Occipital lobe (tissue), 1 donor: ENCODE measurements at regions not wholly inside any gene's neighbourhood (a gene's known extent, or its start where the extent isn't known, plus 50 kb on each side); places are given as distances from the start of the nearest gene placed in this dataset.
A peak's percentile ranks its signal among the peaks of the same experiment; 100 is the strongest.

Experiments used
- DNase-seq: peaks from one replicate; lab custom pipeline; 2025; lab: John Stamatoyannopoulos, UW

DNA sequence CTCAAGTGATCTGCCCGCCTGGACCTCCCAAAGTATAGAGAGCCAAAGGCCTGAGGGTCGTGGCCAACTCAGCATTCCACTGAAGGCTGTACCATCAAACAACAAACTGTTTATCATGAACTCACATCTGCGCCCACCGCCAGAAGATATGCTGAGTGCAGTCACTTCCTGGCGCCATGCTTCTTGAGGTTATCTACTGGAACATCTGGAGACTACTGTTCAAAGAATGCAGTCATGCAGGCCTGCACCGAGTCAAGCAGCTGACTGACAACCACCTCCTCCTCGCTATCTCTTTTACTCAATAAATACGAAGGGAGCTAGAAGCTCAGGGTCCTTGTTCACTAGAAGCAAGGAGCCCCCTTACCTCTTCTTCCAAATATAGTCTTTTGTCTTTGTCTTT, 473.9 kb upstream of the EEF2KMT start:
- no peak for DNase-seq

DNA sequence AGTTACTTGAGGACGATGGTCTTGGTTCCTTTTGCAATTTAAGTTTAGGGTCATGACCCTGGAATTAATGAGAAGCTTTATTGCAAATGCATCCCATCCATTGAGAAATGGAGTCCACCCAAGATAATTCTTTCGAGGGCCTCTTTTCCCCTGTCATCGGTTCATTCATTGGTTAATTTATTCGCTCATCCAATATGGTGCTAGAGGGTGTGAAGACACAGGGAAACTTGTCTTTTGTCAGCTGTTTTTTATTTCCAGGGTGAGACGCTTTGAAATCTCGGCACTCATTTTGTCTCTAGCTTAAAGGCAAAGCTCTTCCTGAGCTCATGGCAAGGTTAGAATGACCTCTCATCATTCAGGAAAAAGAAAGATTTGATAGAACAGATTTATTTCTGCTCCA, 464.2 kb upstream of the EEF2KMT start:
- no peak for DNase-seq

DNA sequence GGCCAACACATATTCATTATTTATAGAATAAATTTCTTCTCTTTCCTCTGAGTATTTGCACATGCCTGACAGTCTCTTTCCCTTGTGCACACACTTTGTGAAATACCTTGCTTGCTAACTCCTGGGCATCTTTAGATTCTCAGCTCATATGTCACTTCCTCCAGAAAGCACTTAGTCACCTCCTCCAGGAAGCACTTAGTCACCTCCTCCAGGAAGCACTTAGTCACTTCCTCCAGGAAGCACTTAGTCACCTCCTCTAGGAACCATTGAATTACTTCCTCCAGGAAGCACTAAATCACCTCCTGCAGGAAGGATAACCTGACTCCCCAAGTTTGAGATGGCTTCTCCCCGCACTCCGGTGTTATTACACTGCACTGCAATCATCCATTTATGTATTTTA, 462.5 kb upstream of the EEF2KMT start:
- DNase-seq, result no peak

DNA sequence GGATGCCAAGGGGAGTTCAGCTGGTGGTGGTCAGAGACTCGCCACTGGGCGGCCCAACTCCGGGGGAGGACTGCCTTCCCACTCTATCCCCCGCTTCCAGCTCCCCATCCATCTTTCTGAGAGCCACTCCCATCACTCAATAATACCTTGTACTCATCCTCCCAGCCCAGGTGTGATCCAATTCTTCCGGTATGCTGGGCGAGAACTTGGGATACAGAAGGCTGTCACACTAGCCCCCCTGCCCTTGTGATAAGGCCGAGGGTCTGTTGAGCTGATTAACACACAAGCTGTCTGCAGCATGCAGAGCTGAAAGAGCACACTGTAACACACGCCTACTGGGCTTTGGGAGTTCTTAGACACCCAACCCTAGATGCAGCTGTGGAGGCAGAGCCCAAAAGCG, 460.4 kb upstream of the EEF2KMT start:
- no peak for DNase-seq

DNA sequence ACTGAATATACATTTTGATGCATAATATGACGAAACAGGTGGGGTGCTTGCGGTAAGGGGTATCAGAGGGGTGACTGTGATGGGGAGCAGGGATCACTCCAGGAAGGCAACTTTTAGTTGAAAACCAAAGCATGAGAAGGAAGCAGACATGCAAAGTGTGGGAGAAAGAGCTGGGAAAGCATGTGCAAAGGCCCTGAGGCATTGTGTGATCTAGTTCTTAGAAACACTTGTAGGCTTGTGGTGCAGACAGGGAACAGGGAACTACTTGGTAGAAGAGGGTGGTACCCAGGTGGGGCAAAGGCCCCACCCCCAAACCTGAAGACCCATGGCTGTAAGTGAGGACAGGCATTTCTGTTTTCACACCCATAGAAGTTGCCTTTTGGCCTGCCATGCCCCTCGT, 459.9 kb upstream of the EEF2KMT start:
- DNase-seq, result no peak

DNA sequence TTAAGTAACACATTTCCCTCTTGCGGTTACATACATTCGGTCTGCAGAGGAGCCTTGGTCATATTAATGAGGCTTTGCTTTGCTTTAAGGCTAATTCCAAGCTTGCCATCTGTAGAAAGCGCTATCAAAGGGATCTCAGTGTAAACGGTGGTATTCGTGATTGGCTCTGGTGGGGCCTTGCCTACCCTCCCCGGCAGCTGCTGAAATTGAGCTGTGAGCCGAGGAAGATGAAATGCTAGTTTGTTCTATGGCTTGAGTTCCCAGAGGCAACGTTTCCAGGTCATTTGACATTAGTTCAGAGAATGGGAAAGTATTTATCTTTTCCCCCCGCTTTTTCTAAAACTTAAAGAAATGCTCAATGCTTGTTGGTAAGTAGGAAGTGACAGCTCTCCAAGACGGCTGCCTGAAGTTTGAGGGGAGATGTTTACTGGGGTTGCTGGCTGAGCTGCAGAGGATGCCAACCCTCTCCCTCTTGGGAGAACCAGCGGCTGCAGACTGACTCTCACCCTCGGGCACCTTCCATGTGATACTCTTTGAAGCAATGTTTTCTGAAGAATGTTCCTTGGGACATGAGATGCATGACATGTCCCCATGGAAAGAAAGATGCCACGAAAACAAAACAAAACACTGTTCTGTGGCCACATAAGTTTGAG, 458.7 kb upstream of the EEF2KMT start:
- no peak for DNase-seq

DNA sequence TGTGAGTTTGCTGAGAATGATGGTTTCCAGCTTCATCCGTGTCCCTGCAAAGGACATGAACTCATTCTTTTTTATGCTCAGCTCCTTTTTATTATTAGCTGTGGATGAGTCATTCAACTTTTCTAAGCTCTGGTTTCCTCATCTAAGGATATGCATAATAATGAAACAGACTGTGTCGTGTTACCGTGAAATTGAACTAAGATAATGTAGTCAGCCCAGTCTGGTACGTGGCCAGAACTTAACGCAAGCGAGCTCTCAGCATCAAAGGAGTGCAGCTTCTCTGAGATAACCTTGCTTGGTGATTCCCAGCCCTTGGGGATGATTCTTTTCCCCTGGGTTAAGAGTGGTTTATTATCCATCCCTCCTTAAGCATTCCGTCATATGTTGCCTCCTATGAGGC, 454.3 kb upstream of the EEF2KMT start:
- DNase-seq, result no peak

DNA sequence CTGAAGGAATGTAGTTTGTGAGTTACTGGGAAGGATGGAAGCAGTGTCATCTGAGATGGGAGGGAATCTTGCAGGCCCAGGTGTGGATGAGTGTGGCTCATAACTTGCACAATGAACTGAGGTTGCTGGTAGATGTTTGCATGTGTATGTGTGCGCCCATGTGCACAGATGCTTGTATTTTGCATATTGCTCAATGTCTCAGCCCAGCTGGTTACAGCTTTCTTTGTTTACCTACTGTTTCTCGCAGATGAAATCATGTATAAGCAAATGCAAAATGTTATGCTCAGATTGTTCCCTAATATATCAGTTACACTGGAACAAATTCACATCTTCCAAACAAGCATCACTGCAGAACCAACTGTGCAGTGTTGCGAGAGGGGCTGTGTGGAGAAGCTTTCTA, 452.2 kb upstream of the EEF2KMT start:
- DNase-seq, result no peak

DNA sequence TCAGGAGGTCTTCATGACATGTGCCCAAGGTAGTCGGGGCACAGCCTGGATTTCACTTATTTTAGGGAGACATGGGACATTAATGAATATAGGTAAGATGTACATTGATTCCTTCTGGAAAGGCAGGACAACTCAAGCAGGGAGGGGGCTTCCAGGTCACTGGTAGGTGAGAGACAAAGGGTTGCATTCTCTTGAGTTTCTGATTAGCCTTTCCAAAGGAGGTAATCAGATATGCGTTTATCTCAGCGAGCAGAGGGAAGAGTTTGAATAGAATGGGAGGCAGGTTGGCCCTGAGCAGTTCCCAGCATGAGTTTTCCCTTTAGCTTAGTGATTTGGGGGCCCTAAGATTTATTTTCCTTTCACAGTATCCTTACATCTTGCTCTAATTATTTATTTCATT, 443.8 kb upstream of the EEF2KMT start:
- DNase-seq, result no peak

DNA sequence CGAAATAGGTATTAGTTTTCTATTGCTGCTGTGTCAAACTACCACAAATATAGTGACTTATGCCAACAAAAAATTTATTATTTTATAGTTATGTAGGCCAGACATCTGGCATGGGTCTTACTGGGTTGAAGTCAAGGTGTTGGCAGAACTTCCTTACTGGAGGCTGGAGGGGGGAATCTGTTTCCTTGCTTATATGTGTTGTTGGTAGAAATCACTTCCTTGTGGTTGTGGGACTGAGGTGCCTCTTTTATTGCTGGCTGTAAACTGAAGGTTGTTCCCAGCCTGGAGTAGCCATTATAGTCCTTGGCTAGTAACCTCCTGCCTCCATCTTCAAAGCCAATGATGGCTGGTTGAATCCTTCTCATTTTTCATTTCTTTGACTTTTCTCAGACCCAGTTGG, 439.8 kb upstream of the EEF2KMT start:
- no peak for DNase-seq

DNA sequence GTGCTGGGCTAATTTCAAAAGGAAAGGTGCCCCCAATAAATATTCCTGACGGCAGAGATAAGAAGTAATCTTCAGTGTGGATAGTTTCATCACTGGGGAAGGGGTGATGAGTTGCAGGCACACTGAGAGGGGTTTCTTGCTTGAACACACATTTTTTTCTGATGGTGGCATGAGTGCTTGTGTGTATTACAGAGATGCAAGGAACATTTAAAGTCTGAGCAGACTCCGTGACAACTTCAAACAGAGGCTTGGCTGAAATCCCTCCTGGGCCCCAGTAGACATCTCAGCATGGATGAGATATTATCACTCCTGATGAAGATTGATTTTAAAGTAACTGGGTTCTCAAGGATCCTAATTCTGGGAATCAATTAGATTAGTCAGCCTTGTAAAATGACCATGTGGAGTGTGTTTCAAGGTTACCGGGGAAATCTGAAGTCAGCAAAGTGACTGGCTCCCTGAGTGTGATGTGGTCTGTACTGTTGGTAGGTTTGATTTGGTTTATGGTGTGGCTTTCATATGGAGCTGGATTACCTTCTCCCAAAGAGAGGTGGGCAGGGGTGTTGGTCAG, 435.8 kb upstream of the EEF2KMT start:
- DNase-seq, result no peak

DNA sequence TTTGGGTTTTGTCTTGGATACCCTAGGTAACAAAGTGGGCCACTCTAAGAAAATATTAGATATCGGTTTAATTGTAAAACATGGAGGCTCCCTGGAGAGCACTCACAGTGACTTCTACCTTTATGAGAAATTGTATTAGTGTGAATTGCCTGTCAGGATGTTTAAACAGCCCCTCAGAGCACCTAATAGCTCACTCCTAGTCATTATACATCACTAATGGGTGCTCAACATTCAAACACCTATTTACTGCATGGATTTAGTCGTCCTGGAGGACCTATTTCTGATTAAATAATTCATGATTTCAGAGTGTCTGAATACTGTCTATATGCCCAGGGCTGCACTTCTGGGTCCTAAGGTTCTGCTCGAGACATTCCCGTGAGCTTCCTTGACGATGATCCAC, 430.2 kb upstream of the EEF2KMT start:
- DNase-seq, result no peak

DNA sequence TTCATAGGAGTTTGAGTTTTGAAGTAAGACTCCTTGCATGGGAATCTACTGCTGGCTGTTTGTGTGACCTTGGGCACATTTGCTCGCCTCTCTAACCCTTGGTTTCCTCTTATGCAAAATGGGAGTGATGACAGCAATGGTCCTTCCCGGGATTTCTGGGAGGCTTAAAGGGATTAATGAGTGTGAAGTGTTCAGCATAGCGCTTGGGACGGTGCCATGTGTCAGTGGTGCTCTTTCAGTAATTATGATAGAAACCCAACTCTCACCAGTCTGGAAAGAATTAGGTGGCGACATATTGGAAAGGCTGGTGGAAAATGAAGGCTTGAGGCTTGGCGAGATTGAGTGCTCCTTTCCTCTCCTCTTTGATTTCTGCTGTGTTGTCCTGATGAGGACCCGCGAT, 429.2 kb upstream of the EEF2KMT start:
- no peak for DNase-seq

DNA sequence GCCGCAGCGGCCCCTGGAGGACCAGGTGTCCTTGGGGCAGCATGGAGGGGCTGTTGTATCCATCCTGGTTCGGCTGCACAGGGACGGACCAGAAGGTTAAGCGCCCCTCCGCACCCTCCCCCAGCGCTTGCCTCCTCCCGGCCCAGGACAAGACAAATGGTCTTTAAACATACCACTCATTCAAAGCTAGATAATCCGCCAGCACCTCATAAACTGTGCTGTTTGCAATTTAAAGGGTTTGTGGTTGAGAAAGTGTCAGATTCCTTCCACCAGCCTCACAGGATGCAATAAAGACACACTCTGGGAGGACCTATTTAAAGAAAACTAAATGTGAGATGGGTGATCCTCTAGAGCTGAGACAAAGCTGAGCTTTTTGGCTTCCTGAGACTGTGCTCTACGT, 426.2 kb upstream of the EEF2KMT start:
- no peak for DNase-seq

DNA sequence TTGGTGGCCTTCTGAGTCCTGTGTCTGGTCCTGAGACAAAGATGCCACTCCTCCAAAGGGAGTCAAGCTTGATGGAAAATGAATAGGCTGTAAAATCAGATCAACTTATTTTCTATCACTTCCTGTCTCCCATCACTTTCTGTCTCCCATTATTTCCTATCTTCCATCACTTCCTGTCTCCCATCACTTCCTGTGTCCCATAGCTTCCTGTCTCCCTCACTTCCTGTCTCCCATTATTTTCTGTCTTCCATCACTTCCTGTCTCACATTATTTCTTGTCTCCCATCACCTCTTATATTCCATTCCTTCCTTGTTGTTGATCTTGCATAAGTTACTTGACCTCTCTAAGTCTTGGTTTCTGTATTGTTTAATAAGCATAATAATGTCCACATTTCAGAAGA, 418.5 kb upstream of the EEF2KMT start:
- DNase-seq, result no peak

DNA sequence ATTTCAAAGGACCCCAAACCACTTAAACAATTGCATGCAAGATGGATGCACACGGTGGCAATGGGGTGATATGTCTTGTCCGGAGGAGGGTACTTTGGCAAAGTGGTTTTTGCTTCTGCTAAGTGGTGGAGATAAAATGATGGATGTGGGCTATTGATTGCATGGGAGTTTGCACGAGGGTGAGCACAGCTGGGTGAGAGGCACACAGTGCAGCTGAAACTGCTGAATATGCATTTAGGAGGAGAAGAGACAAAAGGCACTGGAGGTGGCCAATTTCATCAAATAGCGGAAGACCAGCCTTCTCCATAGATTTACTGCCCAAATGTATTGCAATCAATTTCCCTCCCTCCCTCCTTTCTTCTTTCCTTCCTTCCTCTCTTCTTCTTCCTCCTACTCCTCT, 414.4 kb upstream of the EEF2KMT start:
- no peak for DNase-seq

DNA sequence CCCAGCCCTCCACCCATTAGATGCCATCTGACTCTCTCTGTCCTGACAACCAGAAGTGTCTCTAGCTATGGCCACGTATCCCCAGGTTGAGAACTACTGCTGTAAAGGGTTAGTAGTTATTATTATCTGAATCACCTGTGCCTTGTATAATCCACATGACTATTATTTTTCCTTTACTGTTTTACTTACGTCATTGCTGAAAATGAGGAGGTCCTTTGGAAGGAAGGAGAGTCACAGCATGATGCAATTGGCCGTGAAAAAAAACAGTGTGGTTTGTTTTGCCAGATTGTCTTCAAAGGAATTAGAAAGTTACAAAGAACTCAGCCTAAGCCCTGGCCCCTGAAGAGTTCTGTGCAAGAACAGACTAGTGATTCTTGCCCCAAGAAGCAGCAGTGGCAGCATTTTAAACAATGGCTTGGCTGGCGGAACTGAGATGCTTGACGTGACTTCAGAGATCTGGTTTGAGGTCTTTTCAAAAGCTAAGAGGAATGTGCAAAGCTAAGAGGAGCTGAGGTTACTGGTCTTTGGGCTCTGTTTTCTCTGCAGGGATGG, 413.3 kb upstream of the EEF2KMT start:
- DNase-seq, result no peak

DNA sequence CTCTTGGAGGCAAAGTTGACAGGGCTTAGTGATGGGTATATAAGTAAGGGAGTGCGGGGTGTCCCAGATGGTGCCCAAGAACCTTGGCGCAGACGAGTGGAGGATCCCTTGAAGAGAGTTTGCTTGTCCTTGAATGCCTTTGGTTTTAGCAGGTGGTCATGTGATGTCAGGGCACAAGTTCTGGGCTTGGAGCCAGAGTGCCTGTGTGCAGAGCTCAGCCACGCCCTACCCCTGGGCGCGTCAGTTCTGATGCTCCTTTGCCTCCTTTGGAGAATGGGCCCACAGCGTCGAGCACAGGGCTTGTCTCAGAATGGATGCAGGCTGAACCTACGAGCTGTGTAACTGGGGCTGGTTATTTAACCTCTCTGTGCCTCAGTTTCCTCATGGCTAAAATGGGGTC, 412.2 kb upstream of the EEF2KMT start:
- DNase-seq, result no peak

DNA sequence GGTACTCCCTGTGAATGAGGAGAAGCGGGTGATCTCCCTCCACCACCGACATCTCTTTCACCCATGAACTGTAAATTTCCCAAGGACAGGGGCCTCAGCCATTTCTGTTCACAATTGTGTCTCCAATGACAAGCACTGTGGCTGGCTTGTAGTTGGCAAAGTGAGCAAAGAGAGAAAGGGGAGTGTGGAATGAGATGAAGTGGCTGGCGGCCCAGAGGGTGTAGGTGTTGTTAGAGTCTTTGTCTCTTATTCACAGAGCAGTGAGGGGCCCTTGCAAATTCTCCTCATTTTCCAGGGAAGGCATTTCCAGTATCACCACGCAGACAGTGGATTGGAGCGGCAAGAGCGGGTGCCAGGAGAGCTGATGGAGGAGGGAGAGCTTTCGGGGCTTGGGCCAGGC, 411.7 kb upstream of the EEF2KMT start:
- DNase-seq, result peak; percentile 43

DNA sequence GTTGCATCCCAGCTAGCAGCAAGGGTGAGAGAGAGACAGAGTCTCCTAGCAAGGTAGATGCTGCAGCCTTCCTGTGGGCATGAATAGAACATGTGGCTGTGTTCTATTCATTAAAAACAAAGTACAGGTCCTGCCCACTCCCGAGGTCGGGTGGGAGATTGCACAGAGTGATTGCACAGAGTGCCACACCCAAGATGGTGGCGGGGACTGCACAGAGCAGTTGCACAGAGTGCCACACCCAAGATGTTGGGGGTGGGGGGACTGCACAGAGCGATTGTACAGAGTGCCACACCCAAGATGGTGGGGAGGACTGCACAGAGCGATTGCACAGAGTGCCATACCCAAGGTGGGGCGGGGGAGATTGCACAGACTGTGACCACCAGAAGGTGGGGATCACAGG, 410.8 kb upstream of the EEF2KMT start:
- no peak for DNase-seq

DNA sequence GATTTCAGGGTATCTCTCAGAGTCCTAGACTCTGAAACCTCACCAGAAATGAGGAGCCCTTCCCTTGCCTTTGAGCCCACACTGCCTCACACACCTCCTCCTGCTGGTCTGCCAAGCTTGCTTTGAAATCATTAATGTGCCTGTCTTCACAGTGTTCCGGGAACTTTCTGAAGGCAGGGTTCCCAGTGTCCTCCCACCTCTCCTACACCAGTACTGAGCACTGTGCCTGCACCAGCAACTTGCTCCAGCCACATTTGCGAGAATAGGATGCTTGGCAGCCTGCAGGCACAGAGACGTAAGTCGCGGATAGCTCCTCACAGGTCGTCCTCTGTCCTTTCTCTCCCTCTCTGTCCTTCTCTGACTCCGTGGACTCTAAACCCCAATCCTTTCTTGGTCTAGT, 408.4 kb upstream of the EEF2KMT start:
- peak; percentile 64 for DNase-seq

DNA sequence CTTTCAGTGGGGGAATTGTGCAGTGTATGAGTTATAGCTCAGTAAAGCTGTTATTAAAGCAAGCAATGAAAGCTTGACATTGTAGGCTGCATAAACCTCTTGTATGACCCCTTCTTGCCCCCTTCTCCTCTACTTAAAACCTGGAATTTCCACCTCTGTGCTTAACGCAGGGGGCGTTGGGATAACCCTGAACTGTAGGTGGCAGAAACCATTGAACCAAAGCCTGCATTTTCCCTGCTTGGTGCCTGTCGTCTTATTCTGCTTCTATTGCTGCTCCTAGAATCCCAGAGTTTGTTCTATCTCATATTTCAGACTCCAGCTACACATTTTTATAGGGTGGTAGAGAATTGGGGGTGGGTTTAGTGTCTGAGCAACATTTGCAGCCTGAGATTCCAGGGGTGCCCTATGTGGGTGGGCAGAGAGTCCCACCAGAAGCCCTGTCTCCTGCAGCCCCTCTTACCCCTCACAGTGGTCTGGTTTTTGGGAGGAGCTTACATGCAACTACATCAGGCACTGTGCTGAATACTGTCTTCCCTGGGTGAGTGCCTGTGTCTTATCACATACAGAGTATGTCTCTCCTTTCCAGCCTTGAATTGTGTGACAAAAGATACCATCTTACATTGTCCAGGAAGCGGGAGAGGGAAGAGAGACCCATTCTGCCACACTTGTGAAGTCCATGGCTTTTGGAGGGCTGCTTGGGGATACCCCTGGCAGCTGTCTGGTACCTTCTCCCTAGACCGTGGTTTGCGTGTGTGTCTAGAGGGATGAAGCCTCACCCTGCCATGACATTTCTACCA, 407.7 kb upstream of the EEF2KMT start:
- no peak for DNase-seq
